ENCODE measurements at regions not wholly inside any gene's neighbourhood (a gene's known extent, or its start where the extent isn't known, plus 50 kb on each side); places are given as distances from the start of the nearest gene placed in this dataset.

DNA sequence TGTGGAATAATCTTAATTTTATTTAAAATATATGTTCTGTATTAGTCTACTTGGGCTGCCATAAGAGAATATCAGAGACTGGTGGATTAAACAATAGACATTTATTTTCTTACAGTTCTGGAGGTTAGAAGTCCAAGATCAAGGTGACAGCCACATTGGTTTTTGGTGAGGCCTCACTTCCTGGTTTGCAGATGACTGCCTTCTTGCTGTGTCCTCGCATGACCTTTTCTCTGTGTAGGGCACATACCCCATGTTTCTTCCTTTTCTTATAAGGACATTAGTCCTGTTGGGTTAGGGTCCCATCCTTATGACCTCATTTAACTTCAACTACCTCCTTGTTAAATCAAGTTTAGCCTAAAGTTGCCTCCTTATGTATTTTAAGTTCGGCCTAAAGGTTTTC lies 202.7 kb upstream of the MPPED2 start:
- H3K27ac ChIP-seq = no peak overlapping the region
- no peaks in the 10 kb centered on the region for H3K27me3 ChIP-seq
- no peak for DNase-seq
- no peak for TF ChIP-seq POLR2A (IDR thresholded peaks at IDR 0.05)
- TF ChIP-seq, protein P1, sequence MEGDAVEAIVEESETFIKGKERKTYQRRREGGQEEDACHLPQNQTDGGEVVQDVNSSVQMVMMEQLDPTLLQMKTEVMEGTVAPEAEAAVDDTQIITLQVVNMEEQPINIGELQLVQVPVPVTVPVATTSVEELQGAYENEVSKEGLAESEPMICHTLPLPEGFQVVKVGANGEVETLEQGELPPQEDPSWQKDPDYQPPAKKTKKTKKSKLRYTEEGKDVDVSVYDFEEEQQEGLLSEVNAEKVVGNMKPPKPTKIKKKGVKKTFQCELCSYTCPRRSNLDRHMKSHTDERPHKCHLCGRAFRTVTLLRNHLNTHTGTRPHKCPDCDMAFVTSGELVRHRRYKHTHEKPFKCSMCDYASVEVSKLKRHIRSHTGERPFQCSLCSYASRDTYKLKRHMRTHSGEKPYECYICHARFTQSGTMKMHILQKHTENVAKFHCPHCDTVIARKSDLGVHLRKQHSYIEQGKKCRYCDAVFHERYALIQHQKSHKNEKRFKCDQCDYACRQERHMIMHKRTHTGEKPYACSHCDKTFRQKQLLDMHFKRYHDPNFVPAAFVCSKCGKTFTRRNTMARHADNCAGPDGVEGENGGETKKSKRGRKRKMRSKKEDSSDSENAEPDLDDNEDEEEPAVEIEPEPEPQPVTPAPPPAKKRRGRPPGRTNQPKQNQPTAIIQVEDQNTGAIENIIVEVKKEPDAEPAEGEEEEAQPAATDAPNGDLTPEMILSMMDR (IDR thresholded peaks at IDR 0.05) = no peak
- H3K4me3 ChIP-seq = no peak overlapping the region
- H3K9me3 ChIP-seq = no peaks in the 10 kb centered on the region
- H3K36me3 ChIP-seq = no peaks in the 10 kb centered on the region
- intact Hi-C loops (cut with DNase I) = no loop called here
- peaks cover 0 to 5% (median 0%) of the 10 kb centered on the region in 3 donors for H3K4me1 ChIP-seq
- WGBS, 2 donors = 90 to 100% methylated on average over 2 of the region's 2 CpGs

DNA sequence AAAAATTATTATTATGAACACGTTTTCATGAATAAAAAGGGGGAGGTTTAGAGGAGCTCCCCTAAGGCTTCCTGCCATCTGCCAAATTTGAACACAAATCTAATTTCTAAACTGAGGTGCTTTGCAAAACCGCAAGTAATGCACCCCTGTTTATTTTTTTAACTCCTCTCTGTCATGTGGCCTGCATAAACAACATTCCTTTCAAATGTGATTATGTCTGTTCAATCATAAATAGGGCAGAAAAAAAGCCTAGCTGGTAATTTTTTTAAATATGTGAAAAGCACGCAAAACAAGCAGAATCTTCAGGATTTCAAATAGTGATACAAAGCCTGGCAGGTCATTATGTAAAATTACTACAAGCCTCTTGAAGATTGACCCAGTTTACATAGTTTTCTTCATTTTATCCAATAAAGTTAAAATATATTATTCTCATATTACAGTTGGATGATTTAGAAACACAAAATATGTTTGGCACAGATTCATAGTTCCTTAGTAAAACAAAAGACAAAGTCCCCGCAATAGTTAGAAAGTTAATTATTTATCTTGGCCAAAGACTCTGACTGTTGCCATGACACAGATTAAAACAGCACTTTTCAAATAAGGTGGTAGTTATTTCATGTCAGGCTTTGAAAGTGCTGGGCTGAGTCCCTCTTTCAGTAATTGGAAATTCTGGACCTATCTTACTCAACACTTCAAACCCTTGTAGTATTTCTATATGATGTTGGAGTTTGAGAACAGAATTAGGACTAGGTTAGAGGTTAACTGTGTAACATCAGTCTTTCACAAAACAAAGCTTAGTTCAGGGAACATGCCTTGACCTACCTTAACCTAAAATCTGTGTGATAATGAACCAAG lies 200.3 kb upstream of the MPPED2 start:
- H3K4me3 ChIP-seq = no peak overlapping the region
- H3K27ac ChIP-seq = no peak overlapping the region
- H3K36me3 ChIP-seq = no peaks in the 10 kb centered on the region
- H3K9me3 ChIP-seq = no peaks in the 10 kb centered on the region
- TF ChIP-seq, protein P1 (IDR thresholded peaks at IDR 0.05) = no peak
- TF ChIP-seq POLR2A (IDR thresholded peaks at IDR 0.05) = no peak
- DNase-seq = no peak
- intact Hi-C loops (cut with DNase I) = no loop called here
- H3K27me3 ChIP-seq = no peaks in the 10 kb centered on the region
- H3K4me1 ChIP-seq = peaks cover 0 to 5% (median 0%) of the 10 kb centered on the region in 3 donors
- 39 to 42% methylated on average over 4 of the region's 4 CpGs for WGBS, 2 donors

DNA sequence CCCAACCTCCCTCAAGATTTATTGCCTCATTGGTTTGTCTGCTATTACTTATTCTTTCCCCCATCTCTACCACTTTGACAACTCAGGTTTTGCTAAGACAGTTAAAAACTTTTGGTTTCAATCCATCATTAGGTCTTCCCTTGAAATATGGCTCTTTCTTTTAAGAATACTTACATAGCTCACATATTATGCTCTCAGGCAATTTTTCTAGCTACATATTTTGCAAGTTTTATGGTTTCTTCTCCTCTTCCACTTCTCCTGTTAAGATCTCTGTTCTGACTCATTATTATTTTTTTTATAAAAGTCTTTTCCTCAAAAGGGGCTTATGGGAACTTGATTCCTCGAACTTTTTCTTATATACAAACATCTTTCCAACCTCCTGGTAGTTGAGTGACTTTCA lies 192.4 kb upstream of the MPPED2 start:
- Histone ChIP-seq H3K4me3 (no peak overlapping the region), H3K27me3 (no peaks in the 10 kb centered on the region), H3K27ac (no peak overlapping the region), H3K36me3 (no peaks in the 10 kb centered on the region), H3K4me1 (no peaks in the 10 kb centered on the region), H3K9me3 (no peaks in the 10 kb centered on the region)
- no peak for TF ChIP-seq POLR2A (IDR thresholded peaks at IDR 0.05)
- TF ChIP-seq, protein P1 (IDR thresholded peaks at IDR 0.05) = no peak
- no peak for DNase-seq
- intact Hi-C loops (cut with DNase I) = no loop called here
- WGBS, 2 donors = 23 to 29% methylated on average over 1 of the region's 1 CpG

DNA sequence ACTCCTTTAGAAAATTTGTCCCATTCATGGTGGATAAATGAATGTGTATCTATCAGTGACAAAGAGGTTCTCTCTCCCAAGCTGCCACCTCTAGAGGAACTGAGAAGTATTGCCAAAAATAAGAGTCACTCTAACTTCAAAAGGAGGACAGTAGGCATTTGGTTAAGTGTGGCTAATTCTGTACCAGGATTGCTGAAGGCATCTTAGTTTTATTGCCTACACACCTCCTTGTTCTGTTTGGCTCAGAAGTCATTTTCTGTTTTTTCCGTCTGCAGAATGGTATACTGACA lies 189.0 kb upstream of the MPPED2 start:
- DNase-seq = no peak
- Histone ChIP-seq H3K36me3 (no peaks in the 10 kb centered on the region), H3K9me3 (no peaks in the 10 kb centered on the region), H3K4me3 (no peak overlapping the region), H3K4me1 (no peaks in the 10 kb centered on the region), H3K27ac (no peak overlapping the region), H3K27me3 (no peaks in the 10 kb centered on the region)
- TF ChIP-seq, protein P1 (IDR thresholded peaks at IDR 0.05) = no peak
- no peak for TF ChIP-seq POLR2A (IDR thresholded peaks at IDR 0.05)
- intact Hi-C loops (cut with DNase I) = no loop called here
- WGBS, 2 donors = 70 to 87% methylated on average over 1 of the region's 1 CpG

DNA sequence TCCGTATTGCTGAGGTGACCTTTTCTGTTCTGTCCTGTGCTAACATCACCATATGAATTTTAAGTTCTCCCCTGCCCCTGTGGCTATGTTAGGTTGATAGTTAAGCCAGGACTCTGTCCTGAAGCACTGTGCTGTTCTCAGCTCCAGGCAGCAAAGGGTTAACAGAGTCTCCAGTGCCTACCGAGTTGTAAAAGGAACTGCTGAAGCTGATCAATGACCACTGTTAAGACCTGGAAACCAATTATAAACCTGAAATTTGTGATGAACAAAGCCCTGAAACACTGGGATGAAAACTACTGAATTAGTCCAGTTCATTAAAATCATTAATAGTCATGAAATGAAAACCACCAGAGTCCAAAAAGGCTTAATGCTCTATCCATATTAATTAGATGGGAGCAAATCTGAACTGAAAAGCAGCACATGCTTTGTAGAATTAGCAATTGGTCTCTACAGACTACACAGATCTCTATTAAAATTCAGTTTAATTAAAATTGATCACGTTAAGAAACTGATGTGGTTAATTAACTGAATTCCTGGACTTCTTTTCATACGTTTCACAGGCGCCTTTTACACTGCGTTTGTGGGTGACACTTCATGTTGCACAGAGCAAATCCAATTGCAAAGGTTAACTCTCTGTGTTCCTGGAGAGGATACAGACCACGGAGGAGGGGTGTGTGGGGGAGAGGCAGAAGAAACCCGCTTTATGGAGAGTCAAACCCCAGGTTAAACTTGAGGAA lies 188.5 kb upstream of the MPPED2 start:
- H3K4me3 ChIP-seq = no peak overlapping the region
- H3K4me1 ChIP-seq = no peaks in the 10 kb centered on the region
- no peak overlapping the region for H3K27ac ChIP-seq
- no peaks in the 10 kb centered on the region for H3K36me3 ChIP-seq
- no peak for TF ChIP-seq POLR2A (IDR thresholded peaks at IDR 0.05)
- TF ChIP-seq, protein P1 (IDR thresholded peaks at IDR 0.05) = no peak
- DNase-seq = no peak
- 44 to 52% methylated on average over 6 to 8 of the region's 8 CpGs for WGBS, 2 donors
- H3K27me3 ChIP-seq = no peaks in the 10 kb centered on the region
- intact Hi-C loops (cut with DNase I) = no loop called here
- H3K9me3 ChIP-seq = no peaks in the 10 kb centered on the region
